ENCODE measurements at regions not wholly inside any gene's neighbourhood (a gene's known extent, or its start where the extent isn't known, plus 50 kb on each side); places are given as distances from the start of the nearest gene placed in this dataset.

DNA sequence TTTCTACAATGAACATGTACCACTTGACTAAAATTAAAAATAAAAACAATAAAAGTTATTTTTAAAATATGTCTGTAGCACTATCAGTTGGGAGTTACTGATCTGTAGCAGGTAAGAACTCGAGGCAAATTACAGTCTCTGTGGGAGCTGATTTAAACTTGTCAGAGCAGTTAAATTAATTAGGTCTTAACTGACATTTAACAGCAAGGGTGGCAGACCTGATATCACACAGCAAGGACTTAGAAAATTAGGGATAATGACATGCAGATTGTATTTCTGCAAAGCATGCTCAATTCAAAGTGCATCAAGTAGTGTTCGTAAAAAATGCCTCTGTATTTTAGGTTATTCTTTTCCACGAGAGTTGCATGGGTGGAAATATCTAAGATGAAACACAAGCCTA lies 208.9 kb downstream of the SPATA18 start:
- Histone ChIP-seq H4K20me1 (ENCODE audit: insufficient read depth) (no peaks in the 10 kb centered on the region), H3K4me2 (ENCODE audit: low read length) (no peak overlapping the region), H3K79me2 (ENCODE audit: insufficient read depth, low read length) (no peaks in the 10 kb centered on the region), H2AFZ (ENCODE audit: low read depth, low read length, poor library complexity, severe bottlenecking) (no peak overlapping the region), H3K9me3 (ENCODE audit: control insufficient read depth in 1 of 2, insufficient read depth in 1 of 2, low read depth in 1 of 2, low read length in 2 of 2) (no peaks in the 10 kb centered on the region), H3K9ac (ENCODE audit: low read length) (no peak overlapping the region), H3K36me3 (ENCODE audit: control insufficient read depth in 1 of 2, insufficient read depth in 2 of 2, low read length in 2 of 2) (no peaks in the 10 kb centered on the region), H3K4me3 (replicated peaks in 1 of 2; ENCODE audit: low read depth in 1 of 2, low read length in 2 of 2) (no peak overlapping the region), H3K9me2 (ENCODE audit: insufficient read depth) (no peaks in the 10 kb centered on the region), H3K4me1 (ENCODE audit: control insufficient read depth in 1 of 2, insufficient read depth in 2 of 2, low read length in 2 of 2) (no peaks in the 10 kb centered on the region), H3K27me3 (ENCODE audit: insufficient read depth, low read length) (no peaks in the 10 kb centered on the region), H3K27ac (ENCODE audit: low read depth, low read length) (no peak overlapping the region)
- BruUV-seq (replicated peaks) = no TSS peak
- ChIA-PET RAD21 (ENCODE audit: low non-redundant PET in 1 of 2, low total read pairs in 2 of 2, uncharacterized antibody in 2 of 2, unreplicated experiment in 2 of 2) (no interaction called here), POLR2A (no interaction called here), CTCF (no interaction called here)
- DNase-seq (ENCODE audit: low read depth, low spot score) (no peak), ATAC-seq (no peak)
- intact Hi-C loops (cut with micrococcal nuclease) = no loop called here
- TF ChIP-seq, protein P1, sequence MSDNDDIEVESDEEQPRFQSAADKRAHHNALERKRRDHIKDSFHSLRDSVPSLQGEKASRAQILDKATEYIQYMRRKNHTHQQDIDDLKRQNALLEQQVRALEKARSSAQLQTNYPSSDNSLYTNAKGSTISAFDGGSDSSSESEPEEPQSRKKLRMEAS (IDR thresholded peaks at IDR 0.05) = no peak
- TF ChIP-seq, protein P2, sequence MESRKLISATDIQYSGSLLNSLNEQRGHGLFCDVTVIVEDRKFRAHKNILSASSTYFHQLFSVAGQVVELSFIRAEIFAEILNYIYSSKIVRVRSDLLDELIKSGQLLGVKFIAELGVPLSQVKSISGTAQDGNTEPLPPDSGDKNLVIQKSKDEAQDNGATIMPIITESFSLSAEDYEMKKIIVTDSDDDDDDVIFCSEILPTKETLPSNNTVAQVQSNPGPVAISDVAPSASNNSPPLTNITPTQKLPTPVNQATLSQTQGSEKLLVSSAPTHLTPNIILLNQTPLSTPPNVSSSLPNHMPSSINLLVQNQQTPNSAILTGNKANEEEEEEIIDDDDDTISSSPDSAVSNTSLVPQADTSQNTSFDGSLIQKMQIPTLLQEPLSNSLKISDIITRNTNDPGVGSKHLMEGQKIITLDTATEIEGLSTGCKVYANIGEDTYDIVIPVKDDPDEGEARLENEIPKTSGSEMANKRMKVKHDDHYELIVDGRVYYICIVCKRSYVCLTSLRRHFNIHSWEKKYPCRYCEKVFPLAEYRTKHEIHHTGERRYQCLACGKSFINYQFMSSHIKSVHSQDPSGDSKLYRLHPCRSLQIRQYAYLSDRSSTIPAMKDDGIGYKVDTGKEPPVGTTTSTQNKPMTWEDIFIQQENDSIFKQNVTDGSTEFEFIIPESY (IDR thresholded peaks at IDR 0.05; ENCODE audit: extremely low read depth, insufficient replicate concordance, low read length) = no peak
- TF ChIP-seq EZH2phosphoT487 (IDR thresholded peaks at IDR 0.05; ENCODE audit: borderline replicate concordance) (no peak), POLR2A (IDR thresholded peaks at IDR 0.05; ENCODE audit: borderline replicate concordance, extremely low read depth, insufficient read depth, insufficient read length) (no peak), SRF (IDR thresholded peaks at IDR 0.05; ENCODE audit: low read depth) (no peak), CBX3 (IDR thresholded peaks at IDR 0.05; ENCODE audit: low read depth) (no peak), EZH2 (IDR thresholded peaks at IDR 0.05) (no peak), RAD21 (IDR thresholded peaks at IDR 0.05; ENCODE audit: low read depth) (no peak), FOSL1 (IDR thresholded peaks at IDR 0.05; ENCODE audit: low read depth) (no peak), EGR1 (IDR thresholded peaks at IDR 0.05; ENCODE audit: low read depth) (no peak), JUND (IDR thresholded peaks at IDR 0.05) (no peak), ELF1 (IDR thresholded peaks at IDR 0.05; ENCODE audit: borderline replicate concordance, low read depth) (no peak), YY1 (IDR thresholded peaks at IDR 0.05; ENCODE audit: extremely low read depth, insufficient replicate concordance, low read depth, low read length) (no peak), ZFX (IDR thresholded peaks at IDR 0.05) (no peak), POLR2AphosphoS5 (IDR thresholded peaks at IDR 0.05; ENCODE audit: low read depth, low read length) (no peak), CEBPB (IDR thresholded peaks at IDR 0.05; ENCODE audit: low read depth) (no peak)
- TF ChIP-seq, protein P3, sequence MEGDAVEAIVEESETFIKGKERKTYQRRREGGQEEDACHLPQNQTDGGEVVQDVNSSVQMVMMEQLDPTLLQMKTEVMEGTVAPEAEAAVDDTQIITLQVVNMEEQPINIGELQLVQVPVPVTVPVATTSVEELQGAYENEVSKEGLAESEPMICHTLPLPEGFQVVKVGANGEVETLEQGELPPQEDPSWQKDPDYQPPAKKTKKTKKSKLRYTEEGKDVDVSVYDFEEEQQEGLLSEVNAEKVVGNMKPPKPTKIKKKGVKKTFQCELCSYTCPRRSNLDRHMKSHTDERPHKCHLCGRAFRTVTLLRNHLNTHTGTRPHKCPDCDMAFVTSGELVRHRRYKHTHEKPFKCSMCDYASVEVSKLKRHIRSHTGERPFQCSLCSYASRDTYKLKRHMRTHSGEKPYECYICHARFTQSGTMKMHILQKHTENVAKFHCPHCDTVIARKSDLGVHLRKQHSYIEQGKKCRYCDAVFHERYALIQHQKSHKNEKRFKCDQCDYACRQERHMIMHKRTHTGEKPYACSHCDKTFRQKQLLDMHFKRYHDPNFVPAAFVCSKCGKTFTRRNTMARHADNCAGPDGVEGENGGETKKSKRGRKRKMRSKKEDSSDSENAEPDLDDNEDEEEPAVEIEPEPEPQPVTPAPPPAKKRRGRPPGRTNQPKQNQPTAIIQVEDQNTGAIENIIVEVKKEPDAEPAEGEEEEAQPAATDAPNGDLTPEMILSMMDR (IDR thresholded peaks at IDR 0.05 in 2 of 3, conservative IDR thresholded peaks at IDR 0.05 in 1 of 3; ENCODE audit: borderline replicate concordance in 1 of 3, insufficient read depth in 1 of 3, low read depth in 2 of 3, low read length in 2 of 3) = no peak
- TF ChIP-seq, protein P4, sequence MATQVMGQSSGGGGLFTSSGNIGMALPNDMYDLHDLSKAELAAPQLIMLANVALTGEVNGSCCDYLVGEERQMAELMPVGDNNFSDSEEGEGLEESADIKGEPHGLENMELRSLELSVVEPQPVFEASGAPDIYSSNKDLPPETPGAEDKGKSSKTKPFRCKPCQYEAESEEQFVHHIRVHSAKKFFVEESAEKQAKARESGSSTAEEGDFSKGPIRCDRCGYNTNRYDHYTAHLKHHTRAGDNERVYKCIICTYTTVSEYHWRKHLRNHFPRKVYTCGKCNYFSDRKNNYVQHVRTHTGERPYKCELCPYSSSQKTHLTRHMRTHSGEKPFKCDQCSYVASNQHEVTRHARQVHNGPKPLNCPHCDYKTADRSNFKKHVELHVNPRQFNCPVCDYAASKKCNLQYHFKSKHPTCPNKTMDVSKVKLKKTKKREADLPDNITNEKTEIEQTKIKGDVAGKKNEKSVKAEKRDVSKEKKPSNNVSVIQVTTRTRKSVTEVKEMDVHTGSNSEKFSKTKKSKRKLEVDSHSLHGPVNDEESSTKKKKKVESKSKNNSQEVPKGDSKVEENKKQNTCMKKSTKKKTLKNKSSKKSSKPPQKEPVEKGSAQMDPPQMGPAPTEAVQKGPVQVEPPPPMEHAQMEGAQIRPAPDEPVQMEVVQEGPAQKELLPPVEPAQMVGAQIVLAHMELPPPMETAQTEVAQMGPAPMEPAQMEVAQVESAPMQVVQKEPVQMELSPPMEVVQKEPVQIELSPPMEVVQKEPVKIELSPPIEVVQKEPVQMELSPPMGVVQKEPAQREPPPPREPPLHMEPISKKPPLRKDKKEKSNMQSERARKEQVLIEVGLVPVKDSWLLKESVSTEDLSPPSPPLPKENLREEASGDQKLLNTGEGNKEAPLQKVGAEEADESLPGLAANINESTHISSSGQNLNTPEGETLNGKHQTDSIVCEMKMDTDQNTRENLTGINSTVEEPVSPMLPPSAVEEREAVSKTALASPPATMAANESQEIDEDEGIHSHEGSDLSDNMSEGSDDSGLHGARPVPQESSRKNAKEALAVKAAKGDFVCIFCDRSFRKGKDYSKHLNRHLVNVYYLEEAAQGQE (IDR thresholded peaks at IDR 0.05; ENCODE audit: low read depth) = no peak
